ENCODE measurements at regions not wholly inside any gene's neighbourhood (a gene's known extent, or its start where the extent isn't known, plus 50 kb on each side); places are given as distances from the start of the nearest gene placed in this dataset.

DNA sequence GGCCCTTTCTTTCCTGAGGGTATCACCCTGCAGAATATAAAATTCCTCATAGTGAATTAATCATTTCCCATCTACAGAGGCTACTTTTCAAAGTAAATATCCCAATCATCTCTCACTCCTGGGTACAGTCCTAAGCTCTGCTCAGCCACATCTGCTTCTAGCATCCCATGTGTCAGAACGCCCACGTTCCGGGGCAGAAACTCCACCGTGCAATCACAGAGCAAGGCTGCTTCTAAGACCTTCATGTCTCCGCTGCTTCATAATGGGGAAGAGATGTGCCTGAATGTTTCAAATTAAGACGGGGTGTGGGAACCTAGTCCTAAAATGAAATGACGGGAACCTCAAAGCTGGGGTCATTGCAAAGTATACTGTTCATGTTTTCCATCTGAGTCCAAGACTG is 208.8 kb upstream of the GMDS start:
- Histone ChIP-seq H2BK12ac (ENCODE audit: low read length) (no peak overlapping the region), H4K8ac (ENCODE audit: low read depth, low read length) (no peak overlapping the region), H3K9me3 (ENCODE audit: insufficient read depth, low read depth, low read length) (no peaks in the 10 kb centered on the region), H3K18ac (ENCODE audit: low read length) (no peak overlapping the region), H3K27ac (ENCODE audit: low read depth, low read length) (no peak overlapping the region), H4K12ac (ENCODE audit: low read depth, low read length) (no peak overlapping the region), H3K23ac (ENCODE audit: low read length) (no peak overlapping the region), H3K27me3 (ENCODE audit: insufficient read depth, low read length) (no peaks in the 10 kb centered on the region), H3K36me3 (ENCODE audit: control insufficient read depth in 1 of 2, insufficient read depth in 2 of 2, low read length in 2 of 2) (no peaks in the 10 kb centered on the region), H3K79me1 (ENCODE audit: low read length) (no peaks in the 10 kb centered on the region), H3K4me2 (ENCODE audit: low read length) (no peak overlapping the region), H3K9ac (ENCODE audit: low read length) (no peak overlapping the region), H3K14ac (ENCODE audit: low read length) (no peak overlapping the region), H2BK120ac (ENCODE audit: insufficient read depth, low read length, poor library complexity) (no peak overlapping the region), H2AK5ac (ENCODE audit: low read length) (no peak overlapping the region), H3K79me2 (ENCODE audit: control insufficient read depth, insufficient read depth, low read length, poor library complexity) (no peaks in the 10 kb centered on the region), H4K91ac (ENCODE audit: low read depth, low read length) (no peak overlapping the region), H3K4ac (ENCODE audit: low read depth, low read length) (no peak overlapping the region), H2AFZ (ENCODE audit: insufficient read depth, low read length, poor library complexity) (no peak overlapping the region), H3K4me1 (ENCODE audit: control insufficient read depth in 1 of 2, insufficient read depth in 2 of 2, low read length in 2 of 2) (no peaks in the 10 kb centered on the region), H2BK5ac (ENCODE audit: low read depth, low read length, poor library complexity) (no peak overlapping the region), H3K4me3 (ENCODE audit: low read depth, low read length) (no peak overlapping the region)
- no CpG with 5 or more reads among the region's 7 CpGs for WGBS (ENCODE audit: extremely low coverage, insufficient coverage, insufficient read length)
- DNase-seq: no peak

DNA sequence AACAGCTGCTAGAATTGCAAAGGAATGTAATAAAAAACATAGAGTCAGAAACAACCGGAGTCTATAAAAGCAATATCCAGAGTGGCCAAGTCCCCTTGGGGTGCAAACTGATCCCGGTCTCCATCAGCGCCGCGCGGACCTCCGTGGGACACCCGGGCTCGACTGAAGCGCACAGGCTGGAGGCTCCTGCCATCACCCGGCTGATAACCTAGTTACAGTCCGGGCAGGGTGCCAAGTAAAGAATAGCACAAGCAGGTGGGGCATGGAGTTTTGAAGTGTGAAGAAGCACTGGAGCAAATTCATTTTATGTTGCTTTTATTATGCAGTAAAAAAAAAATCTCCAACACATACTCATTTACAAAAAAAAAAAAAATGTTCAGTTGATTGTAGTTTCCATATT is 205.1 kb upstream of the GMDS start:
- H2BK120ac ChIP-seq (ENCODE audit: insufficient read depth, low read length, poor library complexity): no peak overlapping the region
- no peaks in the 10 kb centered on the region for H3K27me3 ChIP-seq (ENCODE audit: insufficient read depth, low read length)
- no CpG with 5 or more reads among the region's 12 CpGs for WGBS (ENCODE audit: extremely low coverage, insufficient coverage, insufficient read length)
- H3K4ac ChIP-seq (ENCODE audit: low read depth, low read length): no peak overlapping the region
- H3K79me2 ChIP-seq (ENCODE audit: control insufficient read depth, insufficient read depth, low read length, poor library complexity): no peaks in the 10 kb centered on the region
- no peaks in the 10 kb centered on the region for H3K36me3 ChIP-seq (ENCODE audit: control insufficient read depth in 1 of 2, insufficient read depth in 2 of 2, low read length in 2 of 2)
- H4K8ac ChIP-seq (ENCODE audit: low read depth, low read length): no peak overlapping the region
- H2BK5ac ChIP-seq (ENCODE audit: low read depth, low read length, poor library complexity): no peak overlapping the region
- no peak overlapping the region for H3K4me3 ChIP-seq (ENCODE audit: low read depth, low read length)
- H4K12ac ChIP-seq (ENCODE audit: low read depth, low read length): no peak overlapping the region
- H2AK5ac ChIP-seq (ENCODE audit: low read length): no peak overlapping the region
- H2AFZ ChIP-seq (ENCODE audit: insufficient read depth, low read length, poor library complexity): no peak overlapping the region
- no peaks in the 10 kb centered on the region for H3K4me1 ChIP-seq (ENCODE audit: control insufficient read depth in 1 of 2, insufficient read depth in 2 of 2, low read length in 2 of 2)
- H3K79me1 ChIP-seq (ENCODE audit: low read length): no peaks in the 10 kb centered on the region
- H3K14ac ChIP-seq (ENCODE audit: low read length): no peak overlapping the region
- no peak overlapping the region for H2BK12ac ChIP-seq (ENCODE audit: low read length)
- H3K18ac ChIP-seq (ENCODE audit: low read length): no peak overlapping the region
- no peak overlapping the region for H3K23ac ChIP-seq (ENCODE audit: low read length)
- no peaks in the 10 kb centered on the region for H3K9me3 ChIP-seq (ENCODE audit: insufficient read depth, low read depth, low read length)
- no peak overlapping the region for H3K4me2 ChIP-seq (ENCODE audit: low read length)
- H4K91ac ChIP-seq (ENCODE audit: low read depth, low read length): no peak overlapping the region
- DNase-seq: peak in 1 of 2 donors; percentile 27
- no peak overlapping the region for H3K27ac ChIP-seq (ENCODE audit: low read depth, low read length)
- H3K9ac ChIP-seq (ENCODE audit: low read length): no peak overlapping the region

DNA sequence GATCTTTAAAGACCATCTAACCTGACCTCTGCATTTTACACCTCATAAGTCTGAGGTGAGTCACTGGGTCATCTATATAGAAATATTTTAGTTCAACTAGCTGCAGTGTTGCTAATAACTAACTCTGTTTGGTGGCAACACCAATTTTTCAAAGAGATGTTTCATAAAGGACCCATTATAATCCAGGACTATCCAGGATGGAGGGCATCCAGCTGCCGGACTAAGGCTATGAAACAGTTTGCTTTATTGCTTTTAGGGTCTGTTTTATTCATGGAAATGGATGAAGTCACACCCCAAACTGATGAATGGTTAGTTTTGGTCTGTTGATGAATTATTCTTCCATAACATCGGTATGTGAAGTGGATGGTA is 204.2 kb upstream of the GMDS start:
- H2AFZ ChIP-seq (ENCODE audit: insufficient read depth, low read length, poor library complexity): no peak overlapping the region
- H3K79me1 ChIP-seq (ENCODE audit: low read length): no peaks in the 10 kb centered on the region
- H3K79me2 ChIP-seq (ENCODE audit: control insufficient read depth, insufficient read depth, low read length, poor library complexity): no peaks in the 10 kb centered on the region
- no peak overlapping the region for H2BK5ac ChIP-seq (ENCODE audit: low read depth, low read length, poor library complexity)
- H2BK12ac ChIP-seq (ENCODE audit: low read length): no peak overlapping the region
- WGBS (ENCODE audit: extremely low coverage, insufficient coverage, insufficient read length): no CpG with 5 or more reads among the region's 2 CpGs
- no peak overlapping the region for H4K8ac ChIP-seq (ENCODE audit: low read depth, low read length)
- no peak overlapping the region for H3K14ac ChIP-seq (ENCODE audit: low read length)
- H3K4ac ChIP-seq (ENCODE audit: low read depth, low read length): no peak overlapping the region
- H3K18ac ChIP-seq (ENCODE audit: low read length): no peak overlapping the region
- H2AK5ac ChIP-seq (ENCODE audit: low read length): no peak overlapping the region
- H3K9me3 ChIP-seq (ENCODE audit: insufficient read depth, low read depth, low read length): no peaks in the 10 kb centered on the region
- no peak overlapping the region for H4K91ac ChIP-seq (ENCODE audit: low read depth, low read length)
- no peak overlapping the region for H3K4me2 ChIP-seq (ENCODE audit: low read length)
- no peak overlapping the region for H3K4me3 ChIP-seq (ENCODE audit: low read depth, low read length)
- H3K36me3 ChIP-seq (ENCODE audit: control insufficient read depth in 1 of 2, insufficient read depth in 2 of 2, low read length in 2 of 2): no peaks in the 10 kb centered on the region
- no peak overlapping the region for H2BK120ac ChIP-seq (ENCODE audit: insufficient read depth, low read length, poor library complexity)
- H3K27ac ChIP-seq (ENCODE audit: low read depth, low read length): no peak overlapping the region
- H3K27me3 ChIP-seq (ENCODE audit: insufficient read depth, low read length): no peaks in the 10 kb centered on the region
- no peak overlapping the region for H3K9ac ChIP-seq (ENCODE audit: low read length)
- DNase-seq: peak in 1 of 2 donors; percentile 39
- H3K4me1 ChIP-seq (ENCODE audit: control insufficient read depth in 1 of 2, insufficient read depth in 2 of 2, low read length in 2 of 2): no peaks in the 10 kb centered on the region
- H3K23ac ChIP-seq (ENCODE audit: low read length): no peak overlapping the region
- H4K12ac ChIP-seq (ENCODE audit: low read depth, low read length): no peak overlapping the region

DNA sequence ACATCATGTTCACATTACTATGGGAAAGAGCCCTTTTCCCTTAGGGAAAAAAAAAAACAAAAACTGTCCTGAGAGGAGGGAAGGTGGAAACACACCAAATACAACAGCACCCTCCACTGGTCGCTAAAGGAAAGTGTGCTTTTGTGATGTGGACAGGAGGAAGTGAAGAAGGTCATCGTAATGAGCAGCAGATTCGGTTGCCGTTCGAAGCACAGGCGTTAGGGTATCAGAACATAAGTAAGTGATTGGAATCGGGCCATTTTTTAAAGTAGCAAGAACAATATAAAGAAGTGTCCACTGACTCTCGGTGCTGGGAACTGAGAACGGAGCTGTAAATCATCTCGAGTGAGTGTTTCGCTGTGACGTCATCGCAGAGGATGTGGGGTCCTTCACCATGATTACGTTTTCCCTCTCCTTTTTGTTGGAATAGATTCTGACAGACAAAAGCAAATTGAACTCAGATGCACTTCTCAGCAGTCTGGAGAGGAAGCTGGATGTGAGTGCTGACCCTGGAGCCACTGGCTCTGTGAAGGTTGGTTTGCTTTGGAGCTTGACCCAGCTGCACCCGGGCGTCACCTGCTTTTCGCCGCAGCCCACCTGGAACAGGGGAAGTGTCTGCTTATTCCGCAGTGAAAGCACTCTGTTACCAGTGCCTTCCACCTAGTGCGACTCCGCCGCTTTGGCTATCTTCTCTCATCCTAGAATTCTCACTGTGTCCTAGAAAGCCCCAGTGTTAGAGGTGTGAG is 203.6 kb upstream of the GMDS start:
- no peaks in the 10 kb centered on the region for H3K4me1 ChIP-seq (ENCODE audit: control insufficient read depth in 1 of 2, insufficient read depth in 2 of 2, low read length in 2 of 2)

More for the DNA sequence above, 203.6 kb upstream of the GMDS start:
- Histone ChIP-seq H3K23ac (ENCODE audit: low read length) (no peak overlapping the region), H3K79me1 (ENCODE audit: low read length) (no peaks in the 10 kb centered on the region), H3K9ac (ENCODE audit: low read length) (no peak overlapping the region), H3K36me3 (ENCODE audit: control insufficient read depth in 1 of 2, insufficient read depth in 2 of 2, low read length in 2 of 2) (no peaks in the 10 kb centered on the region), H2AK5ac (ENCODE audit: low read length) (no peak overlapping the region), H2AFZ (ENCODE audit: insufficient read depth, low read length, poor library complexity) (no peak overlapping the region), H2BK12ac (ENCODE audit: low read length) (no peak overlapping the region), H3K18ac (ENCODE audit: low read length) (no peak overlapping the region), H3K4ac (ENCODE audit: low read depth, low read length) (no peak overlapping the region), H4K91ac (ENCODE audit: low read depth, low read length) (no peak overlapping the region), H3K9me3 (ENCODE audit: insufficient read depth, low read depth, low read length) (no peaks in the 10 kb centered on the region), H3K4me3 (ENCODE audit: low read depth, low read length) (no peak overlapping the region), H2BK5ac (ENCODE audit: low read depth, low read length, poor library complexity) (no peak overlapping the region), H4K8ac (ENCODE audit: low read depth, low read length) (no peak overlapping the region), H3K79me2 (ENCODE audit: control insufficient read depth, insufficient read depth, low read length, poor library complexity) (no peaks in the 10 kb centered on the region), H3K4me2 (ENCODE audit: low read length) (peak overlapping the region; percentile 41), H3K27ac (ENCODE audit: low read depth, low read length) (no peak overlapping the region), H4K12ac (ENCODE audit: low read depth, low read length) (no peak overlapping the region), H3K14ac (ENCODE audit: low read length) (no peak overlapping the region), H3K27me3 (ENCODE audit: insufficient read depth, low read length) (no peaks in the 10 kb centered on the region), H2BK120ac (ENCODE audit: insufficient read depth, low read length, poor library complexity) (no peak overlapping the region)
- DNase-seq: peak; percentile 49 to 90
- WGBS (ENCODE audit: extremely low coverage, insufficient coverage, insufficient read length): no CpG with 5 or more reads among the region's 22 CpGs
